ENCODE measurements at regions not wholly inside any gene's neighbourhood (a gene's known extent, or its start where the extent isn't known, plus 50 kb on each side); places are given as distances from the start of the nearest gene placed in this dataset.

- Histone ChIP-seq H2AFZ (ENCODE audit: insufficient read depth, low read length, poor library complexity) (no peak overlapping the region), H3K4me2 (ENCODE audit: low read length) (no peak overlapping the region)
- WGBS (ENCODE audit: extremely low coverage, insufficient coverage, insufficient read length) = 100% methylated on average over 4 of the region's 5 CpGs
Observed at GRCh38 chr12:60468546-60468945, 872.7 kb downstream of the SLC16A7 start.

GRCh38 chr12:60475825-60476224 is 880.0 kb downstream of the SLC16A7 start:
- no peak overlapping the region for H3K4me2 ChIP-seq (ENCODE audit: low read length)
- no peak for DNase-seq
- no peak overlapping the region for H2AFZ ChIP-seq (ENCODE audit: insufficient read depth, low read length, poor library complexity)
- H3K36me3 ChIP-seq (ENCODE audit: control insufficient read depth in 1 of 2, insufficient read depth in 2 of 2, low read length in 2 of 2) = no peaks in the 10 kb centered on the region
- no peak overlapping the region for H2BK12ac ChIP-seq (ENCODE audit: low read length)
- H3K14ac ChIP-seq (ENCODE audit: low read length) = no peak overlapping the region
- no peak overlapping the region for H4K8ac ChIP-seq (ENCODE audit: low read depth, low read length)
- no peaks in the 10 kb centered on the region for H3K9me3 ChIP-seq (ENCODE audit: insufficient read depth, low read depth, low read length)
- no peaks in the 10 kb centered on the region for H3K4me1 ChIP-seq (ENCODE audit: control insufficient read depth in 1 of 2, insufficient read depth in 2 of 2, low read length in 2 of 2)
- no peak overlapping the region for H2BK5ac ChIP-seq (ENCODE audit: low read depth, low read length, poor library complexity)
- H4K91ac ChIP-seq (ENCODE audit: low read depth, low read length) = no peak overlapping the region
- no peak overlapping the region for H3K23ac ChIP-seq (ENCODE audit: low read length)
- no peaks in the 10 kb centered on the region for H3K79me1 ChIP-seq (ENCODE audit: low read length)
- H3K27ac ChIP-seq (ENCODE audit: low read depth, low read length) = no peak overlapping the region
- H3K18ac ChIP-seq (ENCODE audit: low read length) = no peak overlapping the region
- H2AK5ac ChIP-seq (ENCODE audit: low read length) = no peak overlapping the region
- H2BK120ac ChIP-seq (ENCODE audit: insufficient read depth, low read length, poor library complexity) = no peak overlapping the region
- no peak overlapping the region for H4K12ac ChIP-seq (ENCODE audit: low read depth, low read length)
- no peak overlapping the region for H3K4me3 ChIP-seq (ENCODE audit: low read depth, low read length)
- H3K9ac ChIP-seq (ENCODE audit: low read length) = no peak overlapping the region
- no CpG with 5 or more reads among the region's 3 CpGs for WGBS (ENCODE audit: extremely low coverage, insufficient coverage, insufficient read length)
- H3K27me3 ChIP-seq (ENCODE audit: insufficient read depth, low read length) = no peaks in the 10 kb centered on the region
- H3K4ac ChIP-seq (ENCODE audit: low read depth, low read length) = no peak overlapping the region
- no peaks in the 10 kb centered on the region for H3K79me2 ChIP-seq (ENCODE audit: control insufficient read depth, insufficient read depth, low read length, poor library complexity)

More at GRCh38 chr12:60468546-60468945, 872.7 kb downstream of the SLC16A7 start:
- Histone ChIP-seq H4K91ac (ENCODE audit: low read depth, low read length) (no peak overlapping the region), H3K79me1 (ENCODE audit: low read length) (no peaks in the 10 kb centered on the region), H4K12ac (ENCODE audit: low read depth, low read length) (no peak overlapping the region), H3K27ac (ENCODE audit: low read depth, low read length) (no peak overlapping the region), H3K27me3 (ENCODE audit: insufficient read depth, low read length) (no peaks in the 10 kb centered on the region), H3K18ac (ENCODE audit: low read length) (no peak overlapping the region), H3K4ac (ENCODE audit: low read depth, low read length) (no peak overlapping the region), H3K79me2 (ENCODE audit: control insufficient read depth, insufficient read depth, low read length, poor library complexity) (no peaks in the 10 kb centered on the region), H3K9me3 (ENCODE audit: insufficient read depth, low read depth, low read length) (no peaks in the 10 kb centered on the region), H2AK5ac (ENCODE audit: low read length) (no peak overlapping the region), H3K4me1 (ENCODE audit: control insufficient read depth in 1 of 2, insufficient read depth in 2 of 2, low read length in 2 of 2) (no peaks in the 10 kb centered on the region), H3K4me3 (ENCODE audit: low read depth, low read length) (no peak overlapping the region), H2BK5ac (ENCODE audit: low read depth, low read length, poor library complexity) (no peak overlapping the region), H3K14ac (ENCODE audit: low read length) (no peak overlapping the region), H3K23ac (ENCODE audit: low read length) (no peak overlapping the region), H2BK12ac (ENCODE audit: low read length) (no peak overlapping the region), H2BK120ac (ENCODE audit: insufficient read depth, low read length, poor library complexity) (no peak overlapping the region), H3K36me3 (ENCODE audit: control insufficient read depth in 1 of 2, insufficient read depth in 2 of 2, low read length in 2 of 2) (no peaks in the 10 kb centered on the region), H3K9ac (ENCODE audit: low read length) (no peak overlapping the region), H4K8ac (ENCODE audit: low read depth, low read length) (no peak overlapping the region)
- DNase-seq = no peak

DNA sequence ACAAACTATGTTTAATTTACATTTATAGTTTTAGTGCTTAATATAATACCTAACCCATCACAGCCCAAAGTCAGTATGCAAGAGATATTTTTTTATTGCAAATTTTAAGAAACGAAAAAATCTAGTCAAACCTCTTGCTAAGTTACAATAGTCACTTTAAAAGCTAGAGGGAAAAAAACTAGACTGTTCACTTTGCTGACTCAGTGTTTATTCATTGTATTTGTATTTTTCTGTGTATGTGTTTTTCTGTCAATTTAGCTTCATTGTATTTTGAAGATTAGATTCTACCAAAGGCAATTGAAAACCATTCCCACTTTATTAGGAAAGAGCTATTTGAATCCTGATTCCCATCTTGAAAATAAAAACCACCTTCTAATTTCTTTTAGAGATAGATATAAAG is 891.5 kb downstream of the SLC16A7 start:
- Histone ChIP-seq H3K79me2 (ENCODE audit: control insufficient read depth, insufficient read depth, low read length, poor library complexity) (no peaks in the 10 kb centered on the region), H3K9me3 (ENCODE audit: insufficient read depth, low read depth, low read length) (no peaks in the 10 kb centered on the region), H3K4me1 (ENCODE audit: control insufficient read depth in 1 of 2, insufficient read depth in 2 of 2, low read length in 2 of 2) (no peaks in the 10 kb centered on the region), H2BK120ac (ENCODE audit: insufficient read depth, low read length, poor library complexity) (no peak overlapping the region), H3K14ac (ENCODE audit: low read length) (no peak overlapping the region), H3K79me1 (ENCODE audit: low read length) (no peaks in the 10 kb centered on the region), H3K27ac (ENCODE audit: low read depth, low read length) (no peak overlapping the region), H4K12ac (ENCODE audit: low read depth, low read length) (no peak overlapping the region), H2AFZ (ENCODE audit: insufficient read depth, low read length, poor library complexity) (no peak overlapping the region), H3K4ac (ENCODE audit: low read depth, low read length) (no peak overlapping the region), H2AK5ac (ENCODE audit: low read length) (no peak overlapping the region), H2BK12ac (ENCODE audit: low read length) (no peak overlapping the region), H3K18ac (ENCODE audit: low read length) (no peak overlapping the region), H4K91ac (ENCODE audit: low read depth, low read length) (no peak overlapping the region), H3K23ac (ENCODE audit: low read length) (no peak overlapping the region), H3K27me3 (ENCODE audit: insufficient read depth, low read length) (no peaks in the 10 kb centered on the region), H3K9ac (ENCODE audit: low read length) (no peak overlapping the region), H3K4me3 (ENCODE audit: low read depth, low read length) (no peak overlapping the region), H3K36me3 (ENCODE audit: control insufficient read depth in 1 of 2, insufficient read depth in 2 of 2, low read length in 2 of 2) (no peaks in the 10 kb centered on the region), H4K8ac (ENCODE audit: low read depth, low read length) (no peak overlapping the region), H2BK5ac (ENCODE audit: low read depth, low read length, poor library complexity) (no peak overlapping the region), H3K4me2 (ENCODE audit: low read length) (no peak overlapping the region)
- no peak for DNase-seq
- no CpG with 5 or more reads among the region's 1 CpG for WGBS (ENCODE audit: extremely low coverage, insufficient coverage, insufficient read length)

DNA sequence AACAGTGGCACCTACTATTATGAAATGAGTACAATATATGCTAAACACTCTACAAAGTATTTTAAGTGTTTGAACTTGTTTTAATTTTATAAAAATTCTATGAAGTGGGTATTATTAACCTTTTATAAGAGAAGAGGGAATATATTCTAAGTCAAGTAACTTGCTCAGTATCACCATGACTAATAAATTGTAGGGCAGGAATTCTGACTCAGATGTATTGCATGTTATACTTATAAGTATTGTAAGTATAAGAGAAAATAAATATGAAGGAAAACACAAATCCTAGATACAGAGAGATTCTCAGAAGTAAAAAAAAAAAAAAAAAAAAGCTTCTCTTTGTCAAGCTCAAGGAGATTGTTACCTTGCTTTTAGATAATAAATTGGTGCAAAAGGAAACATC is 893.2 kb downstream of the SLC16A7 start:
- no peak overlapping the region for H3K27ac ChIP-seq (ENCODE audit: low read depth, low read length)
- no peak overlapping the region for H3K9ac ChIP-seq (ENCODE audit: low read length)
- no peak overlapping the region for H2AFZ ChIP-seq (ENCODE audit: insufficient read depth, low read length, poor library complexity)
- H4K12ac ChIP-seq (ENCODE audit: low read depth, low read length) = no peak overlapping the region
- no peaks in the 10 kb centered on the region for H3K9me3 ChIP-seq (ENCODE audit: insufficient read depth, low read depth, low read length)
- no peak overlapping the region for H3K18ac ChIP-seq (ENCODE audit: low read length)
- H2BK120ac ChIP-seq (ENCODE audit: insufficient read depth, low read length, poor library complexity) = no peak overlapping the region
- no peaks in the 10 kb centered on the region for H3K27me3 ChIP-seq (ENCODE audit: insufficient read depth, low read length)
- H4K91ac ChIP-seq (ENCODE audit: low read depth, low read length) = no peak overlapping the region
- H2BK12ac ChIP-seq (ENCODE audit: low read length) = no peak overlapping the region
- H3K36me3 ChIP-seq (ENCODE audit: control insufficient read depth in 1 of 2, insufficient read depth in 2 of 2, low read length in 2 of 2) = no peaks in the 10 kb centered on the region
- no peak overlapping the region for H3K23ac ChIP-seq (ENCODE audit: low read length)
- H2AK5ac ChIP-seq (ENCODE audit: low read length) = no peak overlapping the region
- DNase-seq = no peak
- H3K4ac ChIP-seq (ENCODE audit: low read depth, low read length) = no peak overlapping the region
- H3K4me1 ChIP-seq (ENCODE audit: control insufficient read depth in 1 of 2, insufficient read depth in 2 of 2, low read length in 2 of 2) = no peaks in the 10 kb centered on the region
- no peaks in the 10 kb centered on the region for H3K79me1 ChIP-seq (ENCODE audit: low read length)
- no peak overlapping the region for H3K4me2 ChIP-seq (ENCODE audit: low read length)
- no peak overlapping the region for H2BK5ac ChIP-seq (ENCODE audit: low read depth, low read length, poor library complexity)
- H4K8ac ChIP-seq (ENCODE audit: low read depth, low read length) = no peak overlapping the region
- no peaks in the 10 kb centered on the region for H3K79me2 ChIP-seq (ENCODE audit: control insufficient read depth, insufficient read depth, low read length, poor library complexity)
- H3K4me3 ChIP-seq (ENCODE audit: low read depth, low read length) = no peak overlapping the region
- H3K14ac ChIP-seq (ENCODE audit: low read length) = no peak overlapping the region

Measured in trophoblast cell (in vitro differentiated cells and primary cell).